Forelimb muscle (tissue), 1 donor: ENCODE measurements at regions not wholly inside any gene's neighbourhood (a gene's known extent, or its start where the extent isn't known, plus 50 kb on each side); places are given as distances from the start of the nearest gene placed in this dataset.
"Not testable (repeated sequence)": the region's sequence is repeated elsewhere in the genome, so short reads cannot be mapped to it uniquely, and the experiment has no call there.

Source experiments
- DNase-seq: peaks from one replicate; pipeline ENCODE4 v3.0.0-alpha.2; 2013; ENCODE audit warnings: low read depth

- no peak for DNase-seq
These were observed 154.5 kb downstream of the CRPPA start for GRCh38 chr7:16266877-16267276.

DNA sequence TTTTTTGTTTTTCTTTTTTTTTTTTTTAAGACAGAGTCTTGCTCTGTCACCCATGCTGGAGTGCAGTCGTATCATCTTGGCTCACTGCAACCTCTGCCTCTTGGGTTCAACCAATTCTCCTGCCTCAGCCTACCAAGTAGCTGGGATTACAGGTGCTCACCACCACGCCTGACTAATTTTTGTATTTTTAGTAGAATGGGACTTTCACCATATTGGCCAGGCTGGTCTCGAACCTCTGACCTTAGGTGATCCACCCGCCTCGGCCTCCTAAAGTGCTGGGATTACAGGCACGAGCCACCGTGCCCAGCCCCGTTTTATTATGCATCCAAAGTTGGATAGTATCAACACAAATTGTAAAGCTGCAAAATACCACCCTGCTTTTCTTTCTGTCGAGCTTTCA is 154.9 kb downstream of the CRPPA start:
- not testable (repeated sequence) for DNase-seq

DNA sequence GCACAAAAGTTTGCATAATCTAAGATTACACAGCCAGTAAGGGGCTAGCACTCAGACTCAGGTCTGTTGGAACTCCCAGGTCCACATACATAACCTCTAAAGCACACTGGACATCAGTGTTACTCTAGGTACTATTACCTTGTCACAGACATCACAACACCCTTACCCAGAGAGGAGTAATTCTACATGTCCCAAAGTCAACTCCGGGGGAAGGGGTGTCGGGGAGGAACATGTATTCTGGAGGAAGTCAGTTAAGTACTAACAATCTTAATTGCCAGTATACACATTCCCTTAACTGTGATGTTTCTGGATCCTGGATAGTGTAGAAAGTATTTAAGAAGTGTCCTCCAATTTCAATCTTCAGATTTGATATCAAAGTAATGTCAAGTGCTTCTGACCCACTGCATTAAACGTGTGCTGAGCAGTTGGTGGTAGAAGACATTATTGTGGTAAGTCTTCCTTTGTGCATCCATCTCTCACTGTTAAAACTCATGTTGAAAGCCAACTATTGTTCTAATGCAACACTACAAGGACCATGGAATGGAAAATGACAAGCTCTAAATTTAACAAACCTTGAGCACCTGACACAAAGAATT is 155.4 kb downstream of the CRPPA start:
- no peak for DNase-seq

GRCh38 chr7:16264823-16265804 is 156.2 kb downstream of the CRPPA start:
- DNase-seq, result no peak

GRCh38 chr7:16264036-16264819 is 157.1 kb downstream of the CRPPA start:
- DNase-seq, result no peak

DNA sequence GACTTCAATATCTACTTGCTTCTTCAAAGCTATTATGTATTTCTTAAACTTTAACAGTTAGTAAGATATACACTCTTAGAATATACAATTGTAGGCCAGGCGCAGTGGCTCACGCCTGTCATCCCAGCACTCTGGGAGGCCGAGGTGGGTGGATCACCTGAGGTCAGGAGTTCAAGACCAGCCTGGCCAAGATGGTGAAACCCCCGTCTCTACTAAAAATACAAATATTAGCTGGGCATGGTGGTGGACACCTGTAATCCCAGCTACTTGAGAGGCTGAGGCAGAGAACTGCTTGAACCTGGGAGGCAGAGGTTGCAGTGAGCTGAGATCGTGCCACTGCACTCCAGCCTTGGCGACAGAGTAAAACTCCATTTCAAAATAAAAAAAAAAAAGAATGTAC is 158.0 kb downstream of the CRPPA start:
- DNase-seq, result not testable (repeated sequence)

DNA sequence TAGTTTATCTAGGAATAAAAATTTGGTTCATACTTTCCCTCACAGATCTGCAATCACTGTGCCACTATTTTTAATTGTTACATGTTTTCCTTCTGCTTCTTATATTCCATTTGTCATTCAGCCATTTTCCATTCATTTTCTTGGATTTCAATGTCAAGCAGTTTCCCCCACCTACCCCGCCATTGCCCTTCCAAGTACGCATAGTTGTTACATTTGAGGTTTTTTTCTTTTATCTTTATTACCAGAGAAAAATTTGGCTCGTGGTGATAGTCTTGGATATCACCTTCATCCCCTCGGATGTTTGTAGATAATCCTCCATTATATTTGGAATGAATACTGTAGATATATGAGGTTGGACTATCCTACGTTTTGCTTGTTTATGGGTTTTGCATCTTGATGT is 159.7 kb downstream of the CRPPA start:
- DNase-seq, result no peak

GRCh38 chr7:16261100-16261499 is 160.2 kb downstream of the CRPPA start:
- DNase-seq, result no peak

GRCh38 chr7:16260236-16260728 is 161.1 kb downstream of the CRPPA start:
- DNase-seq, result no peak

DNA sequence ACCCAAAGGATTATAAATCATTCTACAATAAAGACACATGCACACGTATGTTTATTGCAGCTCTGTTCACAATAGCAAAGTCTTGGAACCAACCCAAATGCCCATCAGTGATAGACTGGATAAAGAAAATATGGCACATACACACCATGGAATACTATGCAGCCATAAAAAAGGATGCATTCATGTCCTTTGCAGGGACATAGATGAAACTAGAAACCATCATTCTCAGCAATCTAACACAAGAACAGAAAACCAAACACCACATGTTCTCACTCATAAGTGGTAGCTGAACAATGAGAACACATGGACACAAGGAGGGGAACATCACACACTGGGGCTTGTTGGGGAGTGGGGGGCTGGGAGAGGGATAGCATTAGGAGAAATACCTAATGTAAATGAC is 164.9 kb downstream of the CRPPA start:
- DNase-seq, result not testable (repeated sequence)

DNA sequence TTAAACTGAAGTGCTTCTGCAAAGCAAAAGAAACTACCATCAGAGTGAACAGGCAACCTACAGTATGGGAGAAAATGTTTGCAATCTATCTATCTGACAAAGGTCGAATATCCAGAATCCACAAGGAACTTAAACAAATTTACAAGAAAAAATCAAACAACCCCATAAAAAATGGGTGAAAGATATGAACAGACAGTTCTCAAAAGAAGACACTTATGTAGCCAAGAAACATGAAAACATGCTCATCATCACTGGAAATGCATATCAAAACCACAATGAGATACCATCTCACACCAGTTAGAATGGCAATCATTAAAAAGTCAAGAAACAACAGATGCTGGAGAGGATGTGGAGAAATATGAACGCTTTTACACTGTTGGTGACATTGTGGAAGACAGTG is 165.4 kb downstream of the CRPPA start:
- DNase-seq, result not testable (repeated sequence)

DNA sequence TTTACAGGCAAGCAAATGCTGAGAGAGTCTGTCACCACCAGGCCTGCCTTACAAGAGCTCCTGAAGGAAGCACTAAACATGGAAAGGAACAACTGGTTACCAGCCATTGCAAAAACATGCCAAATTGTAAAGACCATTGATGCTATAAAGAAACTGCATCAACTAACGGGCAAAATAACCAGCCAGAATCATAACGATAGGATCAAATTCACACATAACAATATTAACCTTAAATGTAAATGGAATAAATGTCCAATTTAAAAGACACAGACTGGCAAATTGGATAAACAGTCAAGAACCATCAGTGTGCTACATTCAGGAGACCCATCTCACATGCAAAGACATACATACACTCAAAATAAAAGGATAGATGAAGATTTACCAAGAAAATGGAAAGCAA is 170.7 kb downstream of the CRPPA start:
- not testable (repeated sequence) for DNase-seq

DNA sequence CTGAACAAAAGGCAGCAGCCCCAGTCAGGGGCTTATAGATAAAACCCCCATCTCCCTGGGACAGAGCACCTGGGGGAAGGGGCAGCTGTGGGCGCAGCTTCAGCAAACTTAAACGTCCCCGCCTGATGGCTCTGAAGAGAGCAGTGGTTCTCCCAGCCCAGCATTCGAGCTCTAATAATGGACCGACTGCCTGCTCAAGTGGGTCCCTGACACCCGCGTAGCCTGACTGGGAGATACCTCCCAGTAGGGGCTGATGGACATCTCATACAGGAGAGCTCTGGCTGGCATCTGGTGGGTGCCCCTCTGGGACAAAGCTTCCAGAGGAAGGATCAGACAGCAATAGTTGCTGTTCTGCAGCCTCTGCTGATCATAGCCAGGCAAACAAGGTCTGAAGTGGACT is 172.1 kb downstream of the CRPPA start:
- DNase-seq, result not testable (repeated sequence)

- DNase-seq, result not testable (repeated sequence)
These were observed 172.8 kb downstream of the CRPPA start for GRCh38 chr7:16248556-16248955.

- no peak for DNase-seq
These were observed 176.9 kb downstream of the CRPPA start for GRCh38 chr7:16244469-16244868.

DNA sequence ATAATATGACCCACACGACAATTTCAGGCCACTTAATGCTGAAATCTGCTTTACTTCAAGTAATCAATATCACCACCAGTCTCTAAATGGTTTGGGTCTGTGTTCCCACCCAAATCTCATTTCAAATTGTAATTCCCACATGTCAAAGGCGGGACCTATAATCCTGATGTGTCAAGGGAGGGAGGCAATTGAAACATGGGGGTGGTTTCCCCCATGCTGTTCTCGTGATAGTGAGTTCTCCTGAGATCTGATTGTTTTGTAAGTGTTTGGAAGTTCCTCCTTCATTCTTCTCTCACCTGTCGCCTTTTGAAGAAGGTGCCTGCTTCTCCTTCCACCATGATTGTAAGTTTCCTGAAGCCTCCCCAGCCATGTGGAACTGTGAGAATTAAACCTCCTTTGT is 178.4 kb downstream of the CRPPA start:
- DNase-seq, result no peak

- no peak for DNase-seq
These were observed 180.3 kb downstream of the CRPPA start for GRCh38 chr7:16241017-16241416.

DNA sequence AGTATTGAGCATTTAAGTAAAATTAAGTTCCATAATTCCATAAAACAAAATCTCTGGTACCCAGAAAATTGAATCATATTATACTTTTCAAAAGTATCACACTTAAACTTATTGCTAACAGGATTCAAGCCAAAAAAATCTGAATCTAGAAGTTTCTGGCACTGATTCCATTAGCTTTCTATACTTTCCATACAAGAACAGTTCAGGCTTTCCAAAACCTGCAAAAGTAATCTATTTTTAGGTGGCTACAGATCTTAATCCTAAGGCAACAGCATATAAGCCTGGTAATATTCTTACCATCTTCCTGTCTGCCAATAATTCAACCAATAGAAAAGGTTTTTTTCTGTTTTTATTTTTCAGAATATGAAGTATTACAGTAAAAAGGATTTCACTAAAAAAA is 185.0 kb downstream of the CRPPA start:
- no peak for DNase-seq

DNA sequence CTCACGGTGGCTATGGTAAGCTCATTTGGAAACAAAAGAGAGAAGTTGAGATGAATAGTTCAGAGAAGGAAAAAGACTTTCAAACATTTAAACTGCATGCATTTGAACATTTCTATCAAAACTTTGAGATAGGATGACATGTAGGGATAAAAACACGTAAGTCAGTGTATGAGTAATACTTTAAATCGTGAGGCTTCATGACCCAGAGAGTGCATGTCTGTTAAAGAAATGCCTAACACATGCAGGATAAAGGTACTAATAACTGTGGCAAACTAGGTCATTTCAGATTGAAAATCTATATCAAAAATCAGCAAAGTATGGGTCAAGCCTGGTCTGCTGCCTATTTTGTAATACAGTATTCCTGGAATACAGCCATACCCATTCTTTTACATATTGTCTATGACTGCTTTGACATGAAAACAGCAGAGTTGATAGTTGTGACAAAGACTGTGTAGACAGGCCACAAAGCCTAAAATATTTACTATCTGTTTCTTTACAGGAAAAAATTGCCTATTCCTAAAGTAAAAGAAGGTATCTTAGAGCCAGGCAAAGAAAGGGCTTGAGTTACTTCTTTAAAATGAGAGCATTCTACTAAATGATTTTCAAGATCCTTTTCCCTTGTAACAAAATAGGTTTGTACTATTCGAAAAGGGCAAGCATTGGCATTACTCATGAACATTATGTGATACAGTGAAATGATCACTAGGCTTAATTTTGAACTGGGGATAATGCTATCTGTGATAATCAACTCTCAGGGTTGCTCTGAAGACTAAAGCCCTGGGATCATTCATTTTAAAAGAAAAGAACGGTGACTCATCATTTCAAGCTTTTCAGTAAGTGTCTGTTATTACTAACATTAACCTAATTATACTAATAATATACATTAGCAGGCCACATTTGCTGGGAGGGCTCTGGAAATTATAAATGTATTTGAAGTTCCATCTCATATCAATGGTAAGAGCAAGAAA is 185.9 kb downstream of the CRPPA start:
- no peak for DNase-seq

DNA sequence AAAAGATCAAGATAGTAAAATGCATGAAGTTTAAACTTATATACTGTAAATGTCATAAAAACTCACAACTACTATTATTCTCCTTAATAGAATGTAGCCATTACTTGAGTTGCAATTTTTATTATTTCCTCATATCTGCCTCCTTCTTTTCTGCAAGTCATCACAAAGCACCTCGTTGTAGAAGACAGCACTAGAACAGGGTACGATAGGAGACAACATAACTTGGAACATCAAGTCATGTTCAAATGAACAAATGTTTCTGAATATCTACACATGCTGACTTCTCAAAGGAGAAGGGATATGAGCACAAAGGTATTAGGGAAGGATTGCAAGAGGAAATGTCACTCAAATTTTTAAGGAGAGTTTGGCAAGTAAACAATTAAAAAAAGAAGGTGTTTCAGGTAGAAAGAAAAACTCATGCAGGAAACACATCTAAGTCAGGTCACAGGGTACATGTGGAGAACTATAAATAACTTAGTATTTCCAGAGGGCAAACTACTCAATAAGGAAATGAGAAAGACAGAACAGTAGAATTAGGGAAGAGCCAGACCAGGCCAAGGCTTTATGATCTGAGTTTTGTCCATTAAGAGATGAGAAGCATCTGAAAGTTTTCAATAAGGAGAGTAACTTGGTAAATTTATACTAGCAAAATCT is 186.7 kb downstream of the CRPPA start:
- DNase-seq, result no peak
